ENCODE measurements at regions not wholly inside any gene's neighbourhood (a gene's known extent, or its start where the extent isn't known, plus 50 kb on each side); places are given as distances from the start of the nearest gene placed in this dataset.

- H3K27me3 ChIP-seq: no peaks in the 10 kb centered on the region
- no peaks in the 10 kb centered on the region for H3K36me3 ChIP-seq
- TF ChIP-seq POLR2A (IDR thresholded peaks at IDR 0.05; ENCODE audit: low read depth) (no peak), POLR2AphosphoS5 (IDR thresholded peaks at IDR 0.05) (no peak), EP300 (IDR thresholded peaks at IDR 0.05) (no peak), CTCF (IDR thresholded peaks at IDR 0.05) (no peak)
- H3K27ac ChIP-seq (replicated peaks in 1 of 4): no peak overlapping the region
- H3K4me3 ChIP-seq: no peak overlapping the region
- H3K4me1 ChIP-seq: no peaks in the 10 kb centered on the region
- no peaks in the 10 kb centered on the region for H3K9me3 ChIP-seq
- 51% methylated on average over 5 of the region's 5 CpGs for WGBS
- DNase-seq (ENCODE audit: extremely low spot score): no peak
- intact Hi-C loops (cut with DNase I): no loop called here
Observed at GRCh38 chr4:151606061-151606460, 154.7 kb downstream of the GATB start.

- Histone ChIP-seq H3K27me3 (no peaks in the 10 kb centered on the region), H3K4me3 (no peak overlapping the region), H3K36me3 (no peaks in the 10 kb centered on the region), H3K4me1 (no peaks in the 10 kb centered on the region), H3K27ac (replicated peaks in 1 of 4) (no peak overlapping the region), H3K9me3 (no peaks in the 10 kb centered on the region)
- no peak for DNase-seq (ENCODE audit: extremely low spot score)
- intact Hi-C loops (cut with DNase I): loop anchor here (5.0 kb wide), 1 partner anchor 493 kb away; no protein-coding TSS in a partner anchor
- no peak for TF ChIP-seq CTCF (IDR thresholded peaks at IDR 0.05)
- TF ChIP-seq POLR2A (IDR thresholded peaks at IDR 0.05; ENCODE audit: low read depth): no peak
- no peak for TF ChIP-seq EP300 (IDR thresholded peaks at IDR 0.05)
- TF ChIP-seq POLR2AphosphoS5 (IDR thresholded peaks at IDR 0.05): no peak
Observed at GRCh38 chr4:151610229-151610628, 150.6 kb downstream of the GATB start.

GRCh38 chr4:151611960-151612359 lies 148.8 kb downstream of the GATB start:
- TF ChIP-seq CTCF (IDR thresholded peaks at IDR 0.05): no peak
- TF ChIP-seq EP300 (IDR thresholded peaks at IDR 0.05): no peak
- TF ChIP-seq POLR2A (IDR thresholded peaks at IDR 0.05; ENCODE audit: low read depth): no peak
- no peak for TF ChIP-seq POLR2AphosphoS5 (IDR thresholded peaks at IDR 0.05)
- no peak for DNase-seq (ENCODE audit: extremely low spot score)
- H3K4me1 ChIP-seq: no peaks in the 10 kb centered on the region
- no peaks in the 10 kb centered on the region for H3K9me3 ChIP-seq
- no peaks in the 10 kb centered on the region for H3K27me3 ChIP-seq
- H3K4me3 ChIP-seq: no peak overlapping the region
- intact Hi-C loops (cut with DNase I): loop anchor here (5.0 kb wide), 1 partner anchor 495 kb away; no protein-coding TSS in a partner anchor
- no peaks in the 10 kb centered on the region for H3K36me3 ChIP-seq
- no peak overlapping the region for H3K27ac ChIP-seq (replicated peaks in 1 of 4)

GRCh38 chr4:151613290-151613689 lies 147.5 kb downstream of the GATB start:
- H3K36me3 ChIP-seq: no peaks in the 10 kb centered on the region
- H3K27ac ChIP-seq (replicated peaks in 1 of 4): no peak overlapping the region
- no peak for DNase-seq (ENCODE audit: extremely low spot score)
- WGBS: 86% methylated on average over 3 of the region's 3 CpGs
- no peaks in the 10 kb centered on the region for H3K27me3 ChIP-seq
- no peaks in the 10 kb centered on the region for H3K4me1 ChIP-seq
- H3K4me3 ChIP-seq: no peak overlapping the region
- no peak for TF ChIP-seq CTCF (IDR thresholded peaks at IDR 0.05)
- no peak for TF ChIP-seq POLR2A (IDR thresholded peaks at IDR 0.05; ENCODE audit: low read depth)
- no peak for TF ChIP-seq POLR2AphosphoS5 (IDR thresholded peaks at IDR 0.05)
- TF ChIP-seq EP300 (IDR thresholded peaks at IDR 0.05): no peak
- intact Hi-C loops (cut with DNase I): loop anchor here (5.0 kb wide), 1 partner anchor 496 kb away; no protein-coding TSS in a partner anchor
- H3K9me3 ChIP-seq: no peaks in the 10 kb centered on the region

- DNase-seq (ENCODE audit: extremely low spot score): no peak
- H3K27ac ChIP-seq (replicated peaks in 1 of 4): no peak overlapping the region
- intact Hi-C loops (cut with DNase I): loop anchor here (5.0 kb wide), 1 partner anchor 497 kb away; no protein-coding TSS in a partner anchor
- TF ChIP-seq CTCF (IDR thresholded peaks at IDR 0.05) (no peak), POLR2A (IDR thresholded peaks at IDR 0.05; ENCODE audit: low read depth) (no peak), EP300 (IDR thresholded peaks at IDR 0.05) (no peak), POLR2AphosphoS5 (IDR thresholded peaks at IDR 0.05) (no peak)
- H3K9me3 ChIP-seq: no peaks in the 10 kb centered on the region
- no peaks in the 10 kb centered on the region for H3K36me3 ChIP-seq
- H3K27me3 ChIP-seq: no peaks in the 10 kb centered on the region
- WGBS: 73% methylated on average over 2 of the region's 2 CpGs
- H3K4me3 ChIP-seq: no peak overlapping the region
- no peaks in the 10 kb centered on the region for H3K4me1 ChIP-seq
Observed at GRCh38 chr4:151614561-151614960, 146.2 kb downstream of the GATB start.

Measured in esophagus muscularis mucosa (tissue), 4 donors.